ENCODE measurements at regions not wholly inside any gene's neighbourhood (a gene's known extent, or its start where the extent isn't known, plus 50 kb on each side); places are given as distances from the start of the nearest gene placed in this dataset.

DNA sequence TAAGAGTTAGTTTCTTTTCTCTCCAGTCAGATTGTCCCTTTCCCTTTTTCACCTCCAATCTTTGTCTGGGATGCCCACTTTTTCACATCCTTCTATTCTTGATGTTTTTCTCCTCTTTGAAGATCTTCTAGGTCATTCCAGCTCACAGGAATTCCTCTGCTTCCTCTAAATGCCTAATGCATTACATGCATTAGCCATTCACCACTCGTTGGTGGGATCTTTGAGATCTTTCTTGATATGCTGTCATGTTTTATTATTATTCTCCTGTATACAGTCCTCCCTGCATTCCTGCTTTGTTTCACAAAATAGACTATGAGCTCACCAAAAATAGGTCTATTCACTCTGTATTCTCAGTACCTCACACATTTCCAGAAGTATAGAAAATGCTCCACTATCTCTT, 129.0 kb downstream of the LYPLAL1 start:
- DNase-seq: no peak

GRCh38 chr1:219299420-219299819, 125.7 kb downstream of the LYPLAL1 start:
- no peak for DNase-seq

DNA sequence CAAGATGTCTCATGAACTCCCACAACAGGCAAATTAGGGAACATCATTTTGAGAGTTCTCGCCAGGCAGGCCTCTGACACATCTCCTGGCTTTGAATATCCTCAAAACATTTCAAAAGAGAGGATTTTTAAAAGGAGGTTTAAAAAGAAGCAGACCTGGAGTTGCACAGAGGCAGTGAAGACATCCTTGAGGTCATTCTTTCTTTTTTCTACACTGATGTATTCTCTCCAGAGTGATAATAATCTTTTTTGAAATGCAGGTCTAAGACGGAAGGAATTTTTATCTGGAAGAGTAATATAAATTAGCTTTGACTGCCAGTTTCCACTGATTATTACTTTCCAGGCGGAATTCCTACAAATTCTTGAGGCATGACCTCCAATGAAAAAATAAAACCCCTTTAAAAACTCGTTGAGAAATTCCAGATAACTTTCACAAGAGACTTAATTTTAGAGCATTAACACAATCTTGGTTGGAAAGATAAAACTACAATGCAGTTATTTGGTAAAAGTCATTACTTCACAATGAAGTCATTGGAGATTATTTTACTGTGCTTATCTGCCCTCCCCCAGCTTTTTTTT, 125.0 kb downstream of the LYPLAL1 start:
- no peak for DNase-seq

DNA sequence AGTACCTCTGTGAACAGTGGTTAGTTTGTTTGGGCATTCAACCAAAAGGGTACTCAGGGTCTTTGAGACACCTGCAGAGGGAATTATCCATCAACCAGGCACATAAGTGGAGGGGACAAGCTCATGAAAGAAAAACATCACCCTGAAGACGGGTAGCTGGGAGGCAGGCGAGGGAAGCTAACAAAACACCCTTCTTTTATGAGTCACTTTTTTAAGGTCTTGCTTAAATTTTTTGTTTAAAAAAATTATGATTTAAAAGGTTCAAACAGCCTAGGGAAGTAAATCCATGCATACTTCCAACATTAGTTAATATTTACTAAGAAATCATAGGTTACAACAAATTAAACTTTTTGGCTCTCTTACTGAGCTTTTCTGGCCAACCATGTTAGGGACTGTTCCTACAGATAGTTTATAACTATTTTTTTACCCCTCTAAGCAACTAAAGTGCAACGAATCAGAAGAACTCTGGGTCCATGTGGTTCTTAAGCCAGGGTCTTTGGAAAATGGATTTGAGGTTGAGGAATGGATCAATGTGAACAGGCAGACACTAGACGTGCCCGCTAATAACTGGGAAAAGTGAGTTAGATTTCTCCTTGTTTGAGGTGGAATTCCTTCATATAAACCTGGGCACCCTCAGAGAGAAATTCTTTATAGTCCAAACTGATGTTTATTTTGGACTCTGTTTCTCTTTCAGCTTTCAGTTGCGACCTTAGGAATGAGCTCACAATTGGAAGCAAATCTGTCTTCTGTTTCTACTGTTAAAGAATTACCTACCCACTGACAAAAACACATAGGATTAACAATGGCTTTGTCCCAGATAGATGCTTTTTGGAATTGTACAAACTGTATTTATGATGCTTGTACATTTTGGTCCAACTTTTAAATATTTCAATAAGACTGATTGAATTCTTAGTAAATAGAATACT, 123.0 kb downstream of the LYPLAL1 start:
- no peak for DNase-seq

- DNase-seq: no peak
Measured at GRCh38 chr1:219294251-219294650, 120.6 kb downstream of the LYPLAL1 start.

DNA sequence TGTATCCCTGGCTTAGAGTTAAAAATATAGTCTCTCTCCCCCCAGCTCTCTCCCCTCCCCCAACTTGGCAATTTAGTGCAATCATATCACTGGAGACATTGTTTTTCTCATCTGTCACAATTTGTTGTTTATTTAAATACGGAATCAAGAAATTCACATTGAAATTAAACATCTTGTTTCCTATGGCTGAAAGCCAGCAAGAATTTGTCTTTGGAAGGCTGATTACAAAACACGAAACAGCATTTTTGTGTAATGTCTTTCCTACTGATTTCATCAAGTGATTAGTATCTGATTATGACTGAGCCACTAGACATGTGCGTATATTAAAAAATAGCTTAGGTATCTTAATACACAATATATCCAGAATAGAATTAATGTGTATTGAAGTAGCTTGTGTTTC, 119.7 kb downstream of the LYPLAL1 start:
- DNase-seq: no peak

DNA sequence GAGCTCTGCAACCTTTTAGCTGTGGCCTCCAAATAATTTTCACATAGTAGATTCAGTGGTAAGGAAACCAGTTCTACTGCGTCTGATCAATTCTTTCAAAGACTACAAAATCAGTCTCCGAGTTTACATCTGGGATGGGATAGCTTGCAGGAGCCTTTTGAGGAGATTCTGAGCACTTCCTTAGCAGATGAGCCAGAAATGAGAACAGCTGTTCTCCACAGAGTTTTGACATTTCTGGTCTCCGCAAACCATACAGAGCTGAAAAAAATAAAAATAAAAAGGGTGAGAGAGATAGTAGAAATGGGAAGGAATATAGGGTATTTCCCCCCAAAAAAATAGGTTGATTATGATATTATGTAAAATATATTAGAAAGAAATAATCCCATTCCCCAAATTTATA, 119.3 kb downstream of the LYPLAL1 start:
- no peak for DNase-seq

GRCh38 chr1:219292341-219292740, 118.7 kb downstream of the LYPLAL1 start:
- DNase-seq: no peak

DNA sequence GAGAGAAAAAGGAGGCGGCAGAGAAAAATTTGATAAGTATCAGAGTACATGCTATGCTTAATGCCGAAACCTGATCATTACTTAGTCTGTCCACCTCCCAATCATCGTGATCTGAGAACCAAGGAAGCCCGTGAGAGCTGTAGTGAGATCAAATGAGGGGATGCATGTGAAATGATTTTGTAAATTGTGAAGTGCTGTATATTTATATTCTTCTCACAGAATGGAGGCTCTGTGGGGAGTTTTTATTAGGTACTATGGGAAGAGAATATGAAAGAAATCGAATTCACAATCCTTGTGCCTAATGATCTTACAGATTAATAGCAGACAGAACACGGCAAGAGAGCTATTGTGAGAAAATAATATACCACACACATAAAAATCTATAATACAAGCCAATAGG, 115.5 kb downstream of the LYPLAL1 start:
- no peak for DNase-seq

DNA sequence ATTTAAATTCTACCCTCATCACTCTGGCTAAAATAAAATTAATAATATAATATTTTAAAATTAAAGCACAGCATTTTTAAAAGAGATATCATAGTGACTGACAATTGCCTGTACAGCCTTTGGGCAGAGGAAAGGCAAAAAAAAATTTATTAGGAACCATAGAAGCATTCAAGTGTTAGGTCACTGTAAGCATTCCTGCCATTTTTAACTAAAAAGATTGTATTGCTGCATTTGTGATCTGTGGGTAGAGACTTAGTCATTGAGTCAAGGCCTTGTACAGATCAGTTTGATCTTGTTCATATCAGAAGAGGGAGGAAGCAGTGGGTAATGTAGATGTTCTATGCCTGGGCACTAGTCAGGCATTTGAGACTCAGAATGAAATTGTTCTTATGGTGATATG, 109.9 kb downstream of the LYPLAL1 start:
- DNase-seq: no peak

DNA sequence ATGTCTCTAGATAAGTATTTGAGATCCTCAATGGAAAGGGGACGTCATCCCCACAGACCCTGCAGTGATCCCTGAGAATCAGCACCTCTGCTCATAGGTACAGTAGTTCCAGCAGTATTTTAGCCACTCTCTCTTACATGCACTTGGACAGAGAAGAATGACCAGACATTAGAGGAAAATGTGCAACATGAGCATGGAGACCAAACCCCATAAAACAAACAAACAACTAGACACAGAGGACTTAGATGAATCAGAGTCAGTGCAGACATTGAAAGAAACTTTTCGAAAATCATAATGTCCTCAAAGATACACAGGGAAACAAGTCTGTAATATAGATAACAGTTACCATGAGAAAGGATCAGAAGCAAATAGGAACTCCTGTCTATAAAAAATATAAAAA, 108.2 kb downstream of the LYPLAL1 start:
- DNase-seq: no peak

DNA sequence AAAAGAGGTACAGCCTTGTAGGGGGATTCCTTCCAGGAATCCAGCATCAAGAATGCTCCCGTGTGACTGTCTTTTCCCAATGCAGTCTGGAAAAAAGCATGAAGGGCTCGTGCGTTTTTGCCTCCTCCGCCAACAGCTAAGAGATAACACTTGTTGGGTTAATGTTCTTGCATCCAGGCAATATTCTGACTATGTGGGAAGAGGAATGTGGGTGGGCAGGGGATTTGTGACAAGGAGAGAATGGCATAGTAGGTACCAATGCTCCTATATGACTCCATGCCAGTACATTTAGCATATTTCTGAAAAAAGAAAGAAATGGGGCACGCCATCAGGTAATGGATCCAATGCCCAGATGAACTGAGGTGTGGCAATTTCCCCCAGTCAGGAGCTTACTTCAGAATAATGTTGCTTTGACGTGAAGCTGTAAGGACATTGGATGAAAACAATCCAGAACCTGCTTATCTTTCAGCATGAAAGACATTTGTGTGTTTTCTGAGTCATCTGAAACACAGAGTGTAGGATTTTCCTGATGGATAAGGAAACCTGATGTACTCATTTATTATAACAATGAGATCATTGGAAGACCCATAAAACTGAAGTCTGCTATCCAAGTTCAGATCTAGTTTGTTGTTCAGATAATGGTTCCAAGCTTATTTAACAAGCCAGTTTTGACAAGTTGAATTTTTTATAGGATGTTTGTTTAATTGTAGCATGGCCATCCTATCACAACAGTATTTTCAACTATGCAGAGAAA, 105.5 kb downstream of the LYPLAL1 start:
- DNase-seq: no peak

- no peak for DNase-seq
Measured at GRCh38 chr1:219278288-219278687, 104.6 kb downstream of the LYPLAL1 start.

- no peak for DNase-seq
Measured at GRCh38 chr1:219277304-219278105, 103.8 kb downstream of the LYPLAL1 start.

GRCh38 chr1:219276049-219276738, 102.5 kb downstream of the LYPLAL1 start:
- no peak for DNase-seq

- DNase-seq: no peak
Measured at GRCh38 chr1:219273088-219273686, 99.5 kb downstream of the LYPLAL1 start.

DNA sequence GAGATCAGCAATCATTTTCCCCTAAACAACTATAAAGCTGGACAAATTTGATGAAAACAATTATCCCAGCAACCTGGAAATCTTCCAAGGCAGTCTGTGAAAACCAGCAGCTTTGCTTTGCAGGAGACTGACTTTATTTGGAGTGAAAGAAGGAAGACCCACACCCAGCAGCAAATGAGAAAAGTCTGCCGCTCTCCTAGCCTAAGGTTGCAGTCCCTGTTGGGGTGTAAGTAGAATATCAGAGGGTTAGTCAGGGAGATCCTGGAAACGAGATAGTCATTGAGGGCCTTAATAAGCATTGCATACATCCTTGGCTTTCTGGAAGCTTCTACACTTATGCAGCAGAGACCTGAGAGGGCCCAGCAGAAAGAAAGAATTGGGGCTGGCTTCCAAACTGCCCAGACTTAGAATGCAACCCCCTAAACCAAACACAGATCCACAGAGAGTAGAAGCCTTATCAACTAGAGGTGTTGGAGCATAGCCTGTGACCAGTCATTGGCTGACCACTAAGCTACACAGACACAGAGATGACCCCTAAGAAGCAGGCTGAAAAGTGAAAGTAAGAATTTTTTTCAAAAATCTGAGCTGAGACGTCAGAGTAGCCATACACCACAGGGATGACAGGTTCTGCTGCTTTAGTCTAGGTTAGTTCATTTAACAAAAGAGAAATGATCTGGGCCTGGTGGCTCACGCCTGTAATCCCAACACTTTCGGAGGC, 98.3 kb downstream of the LYPLAL1 start:
- no peak for DNase-seq

DNA sequence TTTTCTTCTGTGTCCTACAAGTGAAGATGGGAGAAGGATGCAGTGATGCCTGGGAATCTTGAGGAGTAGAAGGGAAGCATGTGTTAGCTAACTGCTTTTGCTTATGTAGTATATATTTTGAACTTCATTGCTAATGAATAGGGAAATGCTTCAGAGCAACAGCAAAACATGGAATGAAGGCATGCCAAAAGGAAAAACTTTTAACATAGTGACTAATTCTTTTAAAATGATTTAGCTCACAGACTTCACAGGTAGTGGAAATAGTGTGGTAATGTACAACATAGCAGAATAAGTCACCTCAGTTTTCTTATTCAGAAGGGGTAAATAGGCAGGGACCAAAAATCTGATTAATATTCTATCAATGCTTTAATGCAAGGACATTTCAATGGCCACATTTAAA, 95.5 kb downstream of the LYPLAL1 start:
- no peak for DNase-seq

DNA sequence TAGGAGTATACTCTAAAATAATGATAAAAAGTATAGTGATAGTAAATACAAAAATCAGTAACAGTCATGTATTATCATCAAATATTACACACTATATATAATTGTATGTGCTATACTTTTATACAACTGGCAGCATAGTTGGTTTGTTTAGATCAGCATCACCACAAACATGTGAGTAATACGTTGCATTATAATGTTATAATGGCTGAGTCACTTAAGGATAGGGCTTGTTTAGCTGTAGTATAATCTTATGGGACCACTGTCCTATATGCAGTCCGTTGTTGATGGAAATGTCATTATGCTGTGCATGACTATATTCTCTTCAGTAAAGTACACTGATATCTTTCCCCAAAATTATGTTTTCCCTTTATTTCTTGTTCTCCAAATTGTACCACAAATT, 92.8 kb downstream of the LYPLAL1 start:
- no peak for DNase-seq

DNA sequence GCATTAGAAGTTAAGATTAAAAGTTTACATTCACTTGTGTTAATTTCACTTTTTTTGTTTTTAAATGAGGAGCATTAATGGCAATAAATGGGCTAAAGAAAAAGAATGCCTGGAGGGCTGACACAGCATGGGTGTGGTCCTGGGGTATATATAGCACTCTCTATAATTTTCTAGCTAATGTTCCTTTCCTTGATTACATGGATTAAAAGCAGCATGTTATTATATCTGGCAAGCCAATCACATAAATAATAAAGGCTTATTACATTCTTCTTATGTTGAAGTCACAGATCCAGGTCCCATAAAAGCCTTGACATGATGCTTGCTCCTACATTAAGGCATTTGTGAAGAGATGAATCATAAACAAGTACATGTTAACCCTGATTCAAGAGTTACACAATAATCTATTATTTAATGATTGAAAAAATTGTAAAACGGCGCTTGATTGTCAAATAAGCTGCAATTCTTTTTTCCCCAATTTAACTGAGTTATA, 91.4 kb downstream of the LYPLAL1 start:
- DNase-seq: peak; percentile 90

- DNase-seq: peak; percentile 90
Measured at GRCh38 chr1:219264561-219264960, 90.9 kb downstream of the LYPLAL1 start.

Data from NCI-H748 treated with DMSO at 0.1 percent for 48 hours (cell line).